SK-MEL-5 (cell line): ENCODE measurements at regions not wholly inside any gene's neighbourhood (a gene's known extent, or its start where the extent isn't known, plus 50 kb on each side); places are given as distances from the start of the nearest gene placed in this dataset.
A peak's percentile ranks its signal among the peaks of the same experiment; 100 is the strongest.

ENCODE experiments used
- DNase-seq: peaks from one replicate; pipeline ENCODE4 v3.0.0-alpha.2; 2016; ENCODE audit warnings: low read depth, low spot score
- in situ Hi-C: cut with HindIII; loops from 2 replicates; pipeline ENCODE4 v1.10.0; 2016; ENCODE audit warnings: low sequenced_read_pairs, high pct_unique_total_duplicates, low pct_unique_long_range_greater_than_20kb

- no peak for DNase-seq
- in situ Hi-C loops, result no loop called here
These were observed 1062.5 kb upstream of the PCDH9 start for GRCh38 chr13:68292601-68293000.

- DNase-seq, result no peak
- in situ Hi-C loops, result no loop called here
These were observed 1061.5 kb upstream of the PCDH9 start for GRCh38 chr13:68291595-68291994.

- DNase-seq, result no peak
- in situ Hi-C loops, result no loop called here
These were observed 1045.6 kb upstream of the PCDH9 start for GRCh38 chr13:68275758-68276157.

GRCh38 chr13:68272652-68273051 is 1042.5 kb upstream of the PCDH9 start:
- DNase-seq, result no peak
- in situ Hi-C loops, result no loop called here

GRCh38 chr13:68264692-68265091 is 1034.6 kb upstream of the PCDH9 start:
- in situ Hi-C loops, result no loop called here
- no peak for DNase-seq

- DNase-seq, result peak; percentile 58
These were observed 1031.0 kb upstream of the PCDH9 start for GRCh38 chr13:68261105-68261504.

GRCh38 chr13:68257111-68257842 is 1027.1 kb upstream of the PCDH9 start:
- in situ Hi-C loops, result no loop called here
- DNase-seq, result peak; percentile 22

More at GRCh38 chr13:68261105-68261504, 1031.0 kb upstream of the PCDH9 start:
- in situ Hi-C loops, result no loop called here

- in situ Hi-C loops, result no loop called here
- DNase-seq, result peak; percentile 23
These were observed 1024.0 kb upstream of the PCDH9 start for GRCh38 chr13:68254151-68254550.

- in situ Hi-C loops, result no loop called here
These were observed 1004.1 kb upstream of the PCDH9 start for GRCh38 chr13:68234274-68234673.

GRCh38 chr13:68232351-68233130 is 1002.4 kb upstream of the PCDH9 start:
- DNase-seq, result no peak
- in situ Hi-C loops, result no loop called here

More at GRCh38 chr13:68234274-68234673, 1004.1 kb upstream of the PCDH9 start:
- peak; percentile 31 for DNase-seq

GRCh38 chr13:68214691-68215415 is 984.7 kb upstream of the PCDH9 start:
- no peak for DNase-seq
- in situ Hi-C loops, result no loop called here

- no peak for DNase-seq
- in situ Hi-C loops, result no loop called here
These were observed 969.1 kb upstream of the PCDH9 start for GRCh38 chr13:68199271-68199670.

- no peak for DNase-seq
These were observed 960.7 kb upstream of the PCDH9 start for GRCh38 chr13:68190818-68191217.

GRCh38 chr13:68185444-68186141 is 955.5 kb upstream of the PCDH9 start:
- no peak for DNase-seq
- in situ Hi-C loops, result no loop called here

More at GRCh38 chr13:68190818-68191217, 960.7 kb upstream of the PCDH9 start:
- in situ Hi-C loops, result no loop called here

- no peak for DNase-seq
- in situ Hi-C loops, result no loop called here
These were observed 946.3 kb upstream of the PCDH9 start for GRCh38 chr13:68176475-68176874.

- in situ Hi-C loops, result no loop called here
These were observed 944.8 kb upstream of the PCDH9 start for GRCh38 chr13:68174893-68175292.

GRCh38 chr13:68173111-68173510 is 943.0 kb upstream of the PCDH9 start:
- DNase-seq, result no peak
- in situ Hi-C loops, result no loop called here

More at GRCh38 chr13:68174893-68175292, 944.8 kb upstream of the PCDH9 start:
- DNase-seq, result no peak

- in situ Hi-C loops, result no loop called here
- no peak for DNase-seq
These were observed 940.8 kb upstream of the PCDH9 start for GRCh38 chr13:68170961-68171360.
